ENCODE measurements at regions not wholly inside any gene's neighbourhood (a gene's known extent, or its start where the extent isn't known, plus 50 kb on each side); places are given as distances from the start of the nearest gene placed in this dataset.

DNA sequence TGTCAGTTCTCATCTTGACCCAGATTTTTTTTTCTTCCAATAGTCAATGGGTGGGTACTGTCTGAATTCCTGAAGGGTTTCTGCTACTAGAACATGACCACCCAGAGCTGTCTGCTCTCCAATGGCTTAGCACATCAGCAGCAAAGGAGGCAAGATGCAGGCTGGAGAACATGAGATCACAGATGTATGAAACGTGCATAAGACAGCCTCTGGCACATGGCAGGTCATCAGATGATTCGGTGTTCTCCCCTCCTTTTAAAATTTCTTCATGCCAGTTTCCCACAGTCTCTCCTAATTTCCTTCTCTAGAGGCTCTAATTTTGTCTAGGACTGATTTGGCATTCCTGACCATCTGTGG is 359.3 kb upstream of the TNP1 start:
- DNase-seq = no peak

DNA sequence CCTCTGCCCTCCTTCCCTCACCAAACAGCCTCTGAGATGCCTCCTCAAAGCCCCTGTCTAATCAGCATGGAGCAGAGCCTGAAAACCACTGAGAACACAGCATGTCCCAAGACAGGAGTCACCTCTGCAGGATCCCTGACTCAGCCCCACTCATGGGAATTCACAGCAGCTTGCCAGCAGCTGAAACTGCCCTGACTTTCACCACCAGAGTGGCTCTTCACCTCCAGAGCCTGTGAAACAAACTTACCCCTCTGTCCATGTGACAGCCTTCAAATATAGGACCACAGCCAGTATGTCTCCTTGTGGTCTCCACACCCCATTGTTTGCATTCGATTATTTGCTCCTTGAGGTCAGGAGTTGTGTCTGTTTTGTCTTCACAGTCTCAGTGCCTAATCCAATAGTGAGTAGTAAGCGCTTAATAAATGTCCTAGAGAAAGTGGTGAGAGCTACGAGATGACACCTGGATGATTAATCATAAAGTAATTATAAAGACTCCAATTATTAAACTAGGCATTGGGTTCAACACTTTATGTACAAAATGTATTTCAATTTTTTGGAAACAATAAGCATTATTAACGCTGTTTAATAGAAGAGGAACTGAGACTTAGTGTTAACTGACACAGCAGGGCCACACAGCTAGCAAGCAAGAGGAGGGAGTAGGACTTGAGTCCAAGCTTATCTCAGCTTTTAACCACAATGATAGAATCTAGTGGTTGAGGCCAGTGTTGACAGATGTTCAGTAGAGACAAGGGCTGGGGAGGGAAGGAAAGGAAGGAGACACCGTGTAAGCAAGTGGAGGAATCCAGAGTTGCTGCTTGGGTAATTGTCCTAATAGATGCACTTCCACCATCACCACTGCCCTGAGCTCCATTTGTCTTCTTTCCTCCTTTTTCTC is 358.7 kb upstream of the TNP1 start:
- DNase-seq = no peak

DNA sequence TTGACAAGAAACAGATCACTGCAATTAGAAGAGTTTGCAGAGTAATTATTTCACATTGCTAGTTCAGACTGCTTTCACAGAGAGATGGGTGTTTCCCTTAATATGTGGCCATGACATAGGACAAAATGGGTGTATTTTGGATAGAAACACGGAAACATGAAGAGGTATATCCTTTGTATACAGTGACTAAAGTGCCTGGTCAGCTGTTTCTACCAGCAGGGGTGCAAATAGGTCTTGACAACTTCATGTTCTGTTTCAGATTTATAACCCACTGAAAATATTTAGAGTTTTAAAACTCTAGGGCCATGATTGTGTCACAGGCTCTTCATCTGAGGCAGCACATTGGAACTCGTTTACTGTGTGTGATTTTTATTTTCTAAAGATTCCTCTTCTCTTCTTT is 357.1 kb upstream of the TNP1 start:
- no peak for DNase-seq

DNA sequence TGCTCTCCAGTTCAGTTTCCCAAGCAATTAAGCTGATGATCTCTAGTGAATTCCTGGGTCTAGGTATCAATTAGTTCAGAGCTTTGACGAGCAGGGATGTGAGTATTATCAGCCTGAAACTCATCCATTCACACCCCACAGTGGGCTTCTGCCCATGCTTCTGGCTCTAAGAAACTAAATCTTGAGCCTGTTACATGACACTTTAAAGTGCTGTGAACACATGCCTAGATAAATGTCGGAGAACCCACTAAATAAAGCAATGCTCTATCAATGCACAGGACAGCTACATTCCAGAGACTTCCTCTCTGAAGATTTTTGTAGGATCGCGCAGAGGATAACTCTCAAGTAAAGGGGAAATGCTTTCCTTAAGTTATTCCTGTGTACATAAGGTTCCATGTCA is 356.5 kb upstream of the TNP1 start:
- DNase-seq = no peak

DNA sequence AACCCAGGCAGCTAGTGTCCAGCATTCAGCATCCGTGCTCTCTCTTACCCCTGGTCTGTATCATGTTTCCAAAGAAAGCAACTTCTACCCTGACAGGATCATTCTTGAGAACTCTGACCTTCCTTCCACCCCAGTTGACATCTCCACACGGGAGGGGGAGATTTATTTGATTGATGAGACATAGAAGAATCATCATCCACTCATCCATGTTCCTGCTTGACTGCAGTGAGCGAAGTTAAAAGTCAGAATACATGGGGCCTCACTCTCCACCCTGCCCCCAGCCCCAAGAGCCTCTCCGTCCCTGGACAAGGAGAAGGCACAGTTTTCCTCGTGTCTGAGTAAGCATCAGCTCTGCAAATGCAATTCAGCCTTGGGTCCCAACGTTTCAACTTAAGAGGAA is 356.0 kb upstream of the TNP1 start:
- no peak for DNase-seq

DNA sequence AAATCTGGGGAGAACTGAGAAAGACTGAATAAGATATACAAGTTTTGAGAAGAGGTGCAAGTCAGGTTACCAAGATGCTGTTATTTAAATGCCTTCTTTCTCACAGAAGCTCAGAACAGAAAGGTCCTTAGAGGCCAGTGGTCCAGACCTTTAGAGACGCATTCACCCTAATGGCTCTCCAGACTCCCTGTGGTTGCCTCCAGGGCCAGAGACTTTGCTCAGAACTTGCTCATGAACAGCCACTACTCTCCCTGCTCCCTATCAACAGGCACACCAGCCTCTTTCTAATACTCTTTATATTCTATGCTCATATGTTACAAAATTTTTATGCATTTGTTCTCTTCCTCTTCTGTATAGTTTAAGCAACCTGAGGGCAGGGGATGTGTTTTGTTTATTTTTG is 349.0 kb upstream of the TNP1 start:
- no peak for DNase-seq

DNA sequence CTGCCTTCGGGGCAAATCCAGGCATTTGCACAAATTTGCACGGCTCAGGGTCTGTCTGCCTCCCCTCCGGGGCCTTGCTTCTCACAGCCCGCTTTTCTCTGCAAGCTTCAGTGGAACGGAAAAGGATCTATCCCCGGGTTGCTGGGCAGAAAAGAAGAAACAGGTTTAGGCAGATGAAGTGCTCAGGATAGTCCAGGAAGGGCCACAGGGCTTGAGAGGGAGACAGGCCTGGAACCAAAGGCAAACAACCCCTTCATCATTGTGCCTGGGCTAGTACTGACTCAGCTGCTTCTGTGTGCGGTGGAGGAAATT is 347.8 kb upstream of the TNP1 start:
- no peak for DNase-seq

DNA sequence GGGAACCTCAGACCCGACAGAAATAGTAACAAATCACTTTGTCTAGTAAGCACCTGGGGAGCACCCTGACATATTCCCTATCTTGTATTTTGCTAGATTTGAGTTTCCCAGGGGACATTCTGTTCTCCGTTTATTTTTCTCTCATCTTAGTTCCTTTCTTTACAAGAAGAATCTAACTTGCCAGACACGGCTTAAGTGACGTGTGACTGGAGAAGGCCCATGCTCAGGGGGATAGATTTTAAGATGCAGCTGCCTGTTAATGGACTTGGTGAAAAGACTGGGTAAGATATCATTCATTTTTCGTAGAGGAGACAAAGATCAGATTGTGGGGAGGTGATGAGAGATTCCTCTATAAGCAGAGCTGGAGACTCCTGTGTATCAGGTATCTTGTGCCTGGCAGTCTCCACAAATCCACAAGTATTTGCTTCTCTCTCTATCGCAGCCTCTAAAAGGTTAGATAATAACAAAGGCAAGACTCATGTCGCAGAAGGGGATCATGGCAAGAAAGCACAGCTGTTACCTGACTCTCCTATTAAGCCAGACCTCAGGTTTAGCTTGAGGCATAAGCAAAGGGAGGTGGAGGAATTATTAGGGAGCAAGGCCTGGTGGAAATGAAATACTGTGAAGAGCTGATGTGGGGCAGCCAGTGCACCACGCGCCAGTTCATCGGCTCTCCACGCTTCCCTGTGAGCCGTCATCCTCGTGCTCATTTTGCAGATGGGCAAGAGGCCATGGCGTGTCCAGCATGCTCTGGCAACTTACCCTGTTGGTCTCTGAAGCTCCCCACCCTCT is 347.2 kb upstream of the TNP1 start:
- DNase-seq = no peak

DNA sequence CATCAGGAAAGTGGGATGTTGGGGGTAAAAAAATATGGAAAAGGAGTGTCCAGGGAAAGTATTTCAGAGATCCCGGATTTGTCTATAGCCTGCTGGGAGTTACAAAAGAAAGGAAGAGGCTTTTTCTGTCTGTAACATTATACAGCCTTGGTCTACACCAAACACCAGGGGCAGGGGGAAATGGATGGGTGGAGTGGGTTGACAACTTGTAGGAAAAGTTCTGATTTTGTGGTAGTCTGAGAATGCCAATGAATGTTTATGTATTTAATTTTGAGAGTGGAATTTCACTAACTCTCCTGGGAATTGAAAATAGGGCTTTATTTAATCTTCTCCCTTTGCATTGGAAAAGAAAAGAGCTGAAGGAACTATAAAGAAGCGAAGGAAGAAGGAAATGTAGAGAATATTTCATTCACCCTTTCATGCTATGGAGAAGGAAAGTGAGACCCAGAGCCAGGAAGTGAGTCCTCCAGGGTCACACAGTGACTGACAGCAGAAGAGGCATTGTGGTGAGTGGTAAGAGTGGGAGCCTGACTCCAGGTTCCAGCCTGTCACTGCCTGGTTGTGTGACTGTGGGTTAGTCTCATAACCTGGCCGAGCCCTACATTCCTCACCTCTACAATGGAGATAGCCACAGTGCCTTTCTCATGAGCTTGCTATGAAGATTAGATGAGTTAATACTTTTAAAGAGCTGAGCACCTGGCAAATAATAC is 346.3 kb upstream of the TNP1 start:
- DNase-seq = no peak

DNA sequence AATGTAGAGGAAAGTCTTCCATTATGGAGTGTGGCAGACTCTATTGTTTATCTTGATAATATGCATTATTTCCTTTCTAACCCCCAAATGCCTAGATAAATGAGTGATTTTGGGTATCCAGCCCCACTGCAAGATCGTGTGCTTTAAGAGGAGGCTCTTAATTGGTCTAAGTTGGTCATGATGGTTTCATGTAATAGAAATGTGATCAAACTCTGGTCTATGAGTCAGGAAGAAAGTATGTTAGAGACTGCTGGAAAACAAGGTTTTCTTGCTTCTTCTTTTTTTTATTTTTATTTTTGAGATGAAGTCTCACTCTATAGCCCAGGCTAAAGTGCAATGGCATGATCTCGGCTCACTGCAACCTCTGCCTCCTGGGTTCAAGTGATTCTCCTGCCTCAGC is 344.5 kb upstream of the TNP1 start:
- DNase-seq = no peak

DNA sequence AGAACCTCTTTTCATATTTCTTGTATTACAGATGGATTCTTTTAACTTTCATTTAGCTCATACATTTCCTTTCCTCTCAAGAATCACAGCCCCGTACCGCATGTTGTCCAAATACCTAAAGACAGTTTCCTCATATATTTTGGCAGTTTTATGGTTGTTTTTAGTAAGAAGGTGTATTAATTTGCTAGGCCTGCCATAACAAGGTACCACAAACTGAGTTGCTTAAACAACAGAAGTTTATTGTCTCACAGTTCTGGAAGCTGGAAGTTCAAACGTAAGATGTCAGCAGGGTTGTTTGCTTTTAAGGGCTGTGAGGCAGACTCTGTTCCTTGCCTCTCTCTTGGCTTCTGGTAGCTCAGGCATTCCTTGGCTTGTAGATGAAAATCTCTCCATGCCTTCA is 343.2 kb upstream of the TNP1 start:
- no peak for DNase-seq

DNA sequence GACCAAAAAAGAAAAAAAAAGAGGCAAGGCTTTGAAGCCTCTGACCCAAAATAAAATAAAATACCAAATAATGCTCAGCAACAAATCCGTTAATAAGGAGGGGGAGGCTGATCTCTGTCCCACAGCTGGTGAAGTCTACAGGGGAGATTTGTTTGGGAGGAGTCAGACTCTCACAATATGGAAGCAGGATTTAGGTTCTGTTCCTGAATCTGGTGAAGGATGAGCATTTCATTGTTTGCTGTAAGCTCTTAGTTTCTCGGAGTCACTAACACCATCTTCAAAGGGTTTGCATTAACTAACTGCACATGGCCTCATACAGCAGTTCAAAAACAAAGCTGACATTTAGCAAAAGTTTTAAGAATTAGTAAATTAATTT is 339.4 kb upstream of the TNP1 start:
- DNase-seq = no peak

DNA sequence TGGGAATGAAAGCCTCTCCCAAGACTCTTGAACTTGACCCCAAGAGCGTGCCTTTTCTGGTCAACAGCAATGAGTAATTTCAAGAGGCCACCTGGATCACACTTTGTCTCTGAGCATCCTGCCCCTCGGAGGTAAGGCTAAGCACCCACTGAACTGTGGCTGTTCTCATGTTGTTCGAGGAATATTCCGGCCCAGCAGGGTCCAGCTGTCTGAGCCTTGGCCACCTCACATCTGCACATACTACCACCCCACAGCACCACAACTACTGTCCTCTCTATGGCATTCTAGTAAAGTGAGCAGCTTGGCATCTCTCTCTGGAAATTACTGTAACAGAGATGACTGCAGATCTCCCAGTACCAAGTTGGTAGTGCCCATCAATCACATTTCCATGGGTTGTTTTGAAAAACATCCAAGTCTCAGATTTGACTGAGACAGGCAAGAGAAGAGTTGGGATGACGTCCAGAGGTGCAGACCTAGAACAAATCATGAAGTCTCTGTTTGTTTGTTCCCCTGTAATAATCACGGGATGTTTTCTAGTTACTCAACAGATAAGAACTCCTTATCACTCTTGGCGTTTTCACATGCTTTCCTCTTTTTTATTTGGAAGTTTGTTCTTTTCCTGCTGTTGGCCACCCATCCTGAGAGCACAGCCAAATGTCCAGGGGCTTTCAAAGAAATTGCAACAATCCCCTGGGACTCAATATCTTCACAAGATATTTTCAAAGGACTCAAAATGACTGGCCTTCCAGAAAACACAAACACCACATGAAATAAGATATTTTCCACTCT is 336.0 kb upstream of the TNP1 start:
- DNase-seq = no peak

DNA sequence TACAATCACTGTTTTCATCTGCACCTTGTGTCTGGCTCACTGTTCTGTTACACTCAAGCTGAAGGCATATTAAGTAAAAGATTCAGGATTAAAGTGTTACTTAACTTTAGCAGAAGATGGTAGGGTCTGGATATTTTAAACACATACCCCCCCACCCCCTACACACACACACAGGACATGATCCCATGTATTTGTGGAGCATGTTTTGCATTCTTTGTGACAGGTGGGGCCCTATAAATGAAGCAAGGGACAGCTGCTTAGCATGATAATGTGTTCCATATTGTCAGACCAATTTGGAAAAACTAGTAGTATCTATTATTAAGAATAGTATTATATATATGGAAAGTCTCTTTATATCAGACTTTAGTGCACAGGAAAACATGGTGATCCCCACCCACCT is 335.2 kb upstream of the TNP1 start:
- no peak for DNase-seq

DNA sequence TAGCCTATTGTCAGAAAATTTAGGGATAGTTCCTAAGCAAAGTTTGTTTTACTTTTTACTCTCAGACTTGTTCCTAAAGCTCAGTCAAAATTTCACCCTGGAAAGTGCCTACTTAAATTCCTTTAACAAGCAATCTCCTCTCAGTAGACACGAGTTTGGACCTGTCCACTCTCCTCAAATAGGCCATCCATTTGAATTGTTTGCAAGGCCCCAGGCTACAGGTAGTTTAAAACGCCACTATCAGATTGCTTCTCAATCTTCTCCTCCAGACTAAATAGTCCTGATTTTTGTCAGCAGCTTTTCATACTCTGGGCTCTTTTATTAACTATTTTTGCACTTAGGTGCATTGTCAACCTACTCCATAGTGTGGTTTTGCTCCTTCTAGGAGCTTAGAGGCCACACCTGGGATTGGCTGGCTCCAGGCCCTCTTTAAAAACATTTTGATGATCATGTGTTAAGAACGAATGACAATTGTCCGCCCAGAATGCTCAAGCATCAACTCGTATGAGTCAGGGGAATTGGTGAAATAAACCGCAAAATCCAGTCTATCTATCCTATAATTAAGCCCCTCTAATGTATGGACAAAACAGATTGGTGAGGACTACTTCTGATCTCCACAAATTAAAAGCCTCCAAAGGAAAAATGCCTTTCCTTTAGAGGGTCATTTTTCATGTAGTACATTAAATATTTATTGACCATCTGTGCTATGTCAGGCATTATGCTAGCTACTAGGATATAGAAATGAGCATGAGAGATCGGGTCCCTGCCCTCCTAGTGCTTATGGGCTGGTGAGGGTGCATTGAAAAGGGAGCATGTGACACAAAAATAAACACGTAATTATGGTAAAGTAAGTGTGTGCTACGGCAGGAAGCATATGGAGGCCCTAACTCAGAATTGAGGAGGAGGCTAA is 333.8 kb upstream of the TNP1 start:
- peak in 1 of 2 experiments; percentile 22 for DNase-seq

DNA sequence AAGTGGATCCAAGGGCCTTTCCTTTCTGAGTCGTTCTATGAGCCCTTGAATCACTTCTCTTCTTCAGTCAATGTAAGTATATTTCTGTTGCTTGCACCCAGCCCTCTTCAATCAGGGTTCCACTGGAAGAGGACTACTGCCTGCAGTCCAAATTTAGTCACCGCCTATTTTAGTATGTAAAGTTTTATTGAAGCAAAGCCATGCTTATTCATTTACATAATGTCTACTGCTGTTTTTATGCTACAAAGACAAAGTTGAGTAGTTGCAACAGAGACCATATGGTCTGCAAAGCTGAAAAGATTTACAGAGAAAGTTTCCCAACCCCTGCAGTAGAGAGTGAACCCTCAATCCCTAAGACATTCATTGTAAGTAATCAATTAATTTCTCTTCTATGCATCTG is 332.5 kb upstream of the TNP1 start:
- no peak for DNase-seq

DNA sequence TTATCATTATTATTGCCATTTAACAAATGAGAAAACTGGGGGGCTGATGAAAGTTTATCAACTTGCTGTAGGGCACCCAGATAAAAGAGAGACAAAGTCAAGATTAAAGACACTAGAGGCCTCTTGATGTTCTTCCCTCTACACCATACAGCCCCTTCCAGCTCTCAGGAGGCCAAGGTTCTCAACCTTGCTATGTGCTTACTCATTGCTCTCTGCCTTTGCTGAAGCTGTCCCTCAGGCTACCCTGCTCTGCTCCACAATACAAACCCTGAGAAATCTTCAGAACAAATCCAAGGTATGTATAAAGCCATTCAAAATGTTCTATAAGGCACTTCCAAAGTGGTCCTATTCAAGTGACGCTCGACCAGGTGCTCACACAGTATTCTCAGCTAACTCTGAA is 329.9 kb upstream of the TNP1 start:
- no peak for DNase-seq

DNA sequence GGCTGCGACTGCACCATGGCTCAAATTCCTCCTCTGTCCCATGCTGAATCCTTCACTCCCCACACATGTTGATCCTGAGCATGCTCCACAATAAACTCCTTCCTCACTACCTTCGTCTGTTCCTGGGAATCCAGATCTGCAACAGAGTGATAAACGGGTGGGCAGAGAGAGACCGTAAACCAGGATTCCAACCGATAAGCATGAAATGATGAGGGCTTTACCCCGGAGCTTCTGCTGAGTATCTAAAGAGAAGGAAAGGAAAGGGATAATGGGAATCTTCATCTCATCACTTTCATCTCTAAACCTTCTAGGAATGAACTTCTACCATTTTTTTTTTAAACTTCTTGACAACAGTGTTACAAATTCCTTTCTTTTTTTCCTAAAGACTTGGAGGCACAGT is 329.3 kb upstream of the TNP1 start:
- DNase-seq = no peak

DNA sequence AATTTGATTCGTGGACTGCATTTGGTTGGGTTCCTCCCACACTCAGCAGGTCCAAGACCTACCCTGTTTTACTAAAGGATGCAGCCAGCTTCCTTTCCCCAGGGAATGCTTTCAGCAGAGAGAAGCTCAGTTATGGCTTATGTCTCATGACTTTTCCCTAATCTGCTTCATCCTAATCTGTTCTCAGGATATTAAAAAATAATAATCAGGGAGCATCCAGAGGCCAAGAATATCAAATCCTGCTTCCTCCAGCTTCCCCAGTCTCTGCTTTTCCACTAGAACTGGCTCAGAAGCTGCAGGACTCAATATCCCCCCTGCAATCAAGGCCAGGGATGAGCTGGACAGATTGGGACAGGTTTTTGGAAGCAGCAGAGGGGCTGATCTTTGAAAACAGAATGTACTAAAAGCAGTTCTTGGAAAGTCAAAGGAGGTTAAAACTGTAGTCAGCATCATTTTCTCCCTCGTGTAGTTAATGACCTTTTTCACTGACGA is 326.9 kb upstream of the TNP1 start:
- DNase-seq = no peak

DNA sequence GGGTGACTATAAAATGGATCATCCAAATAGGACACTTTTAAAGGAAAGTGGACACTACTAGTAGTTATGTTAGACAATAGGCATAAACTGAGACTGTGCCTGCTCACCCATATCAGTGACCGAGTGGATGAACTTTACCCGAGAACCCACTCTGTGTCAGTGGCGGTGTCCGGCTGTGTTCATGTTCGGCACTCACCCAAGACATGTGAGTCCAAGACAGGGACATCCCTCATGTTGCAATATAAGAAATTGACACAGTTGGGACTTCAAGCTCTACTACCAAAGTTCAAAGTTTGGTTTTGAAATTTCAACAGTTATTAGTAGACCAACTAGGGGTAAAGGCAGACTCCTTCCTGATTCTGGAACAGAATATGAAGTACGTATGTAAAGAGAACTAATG is 326.3 kb upstream of the TNP1 start:
- DNase-seq = no peak

DNA sequence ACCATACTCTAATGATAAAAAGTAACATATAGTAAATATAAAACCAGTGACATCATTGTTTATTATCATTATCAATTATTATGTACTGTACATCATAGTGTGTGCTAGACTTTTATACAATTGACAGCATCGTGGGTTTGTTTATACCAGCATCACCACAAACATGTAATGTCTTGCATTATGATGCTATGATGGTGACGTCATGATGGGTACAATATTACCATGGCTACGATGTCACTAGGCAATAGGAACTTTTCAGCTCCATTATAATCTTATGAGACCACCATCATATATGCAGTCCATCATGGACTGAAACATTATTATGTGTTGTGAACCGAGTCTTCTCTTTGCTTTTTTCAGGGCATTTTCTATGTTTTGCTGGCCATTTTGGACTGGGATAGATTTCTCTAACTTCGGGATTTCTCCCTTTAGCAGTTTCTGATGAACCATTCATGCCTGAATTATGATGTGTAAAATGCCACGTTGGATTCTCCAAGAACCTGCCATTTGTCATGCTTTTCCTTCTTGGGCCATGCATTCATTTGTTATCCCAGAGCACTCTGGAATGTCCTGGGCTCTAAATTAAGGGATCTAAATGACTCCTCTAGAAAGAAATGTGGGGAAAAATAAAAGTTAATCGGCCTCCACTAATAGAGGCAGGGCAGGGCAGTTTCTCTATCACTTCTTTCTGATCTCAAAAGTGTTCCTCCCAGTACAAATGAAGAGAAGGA is 325.6 kb upstream of the TNP1 start:
- DNase-seq = no peak

Measured in NCI-H2081 (cell line).